ENCODE measurements at regions not wholly inside any gene's neighbourhood (a gene's known extent, or its start where the extent isn't known, plus 50 kb on each side); places are given as distances from the start of the nearest gene placed in this dataset.

DNA sequence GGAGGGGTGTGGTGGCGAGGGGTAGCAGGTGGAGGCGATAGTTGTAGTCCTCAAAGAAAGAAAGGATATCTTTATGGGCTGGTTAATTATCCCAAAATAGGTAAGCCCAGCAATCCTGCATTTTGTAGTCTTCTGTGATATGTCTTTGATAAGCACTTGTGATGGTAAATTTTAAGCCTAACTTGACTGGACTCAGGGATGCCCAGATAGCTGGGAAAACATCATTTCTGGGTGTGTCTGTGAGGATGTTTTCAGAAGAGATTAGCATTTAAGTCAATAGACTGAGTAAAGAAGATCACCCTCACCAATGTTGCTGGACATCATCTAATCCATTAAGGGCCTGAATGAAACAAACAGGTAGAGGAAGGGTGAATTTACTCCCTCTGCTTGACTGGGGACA, 124.8 kb upstream of the RIPOR2 start:
- H3K18ac ChIP-seq (ENCODE audit: extremely low read depth, low read length) = no peak overlapping the region
- no peaks in the 10 kb centered on the region for H3K79me2 ChIP-seq (ENCODE audit: control insufficient read depth in 1 of 2, insufficient read depth in 2 of 2, low read length in 2 of 2)
- no peak for DNase-seq (ENCODE audit: low read depth in 1 of 2, low spot score in 2 of 2)
- no peak overlapping the region for H2AFZ ChIP-seq (ENCODE audit: low read length)
- peaks cover 4 to 15% (median 9%) of the 10 kb centered on the region in 4 experiments; a peak in 6 of 7 replicates for H3K4me1 ChIP-seq (replicated peaks in 1 of 4; ENCODE audit: control insufficient read depth in 3 of 4, insufficient read depth in 4 of 4, low read length in 3 of 4)
- no peak overlapping the region; the same call in 1 of the 2 replicates for H2BK12ac ChIP-seq (ENCODE audit: low read depth, low read length)
- H3K4me3 ChIP-seq (ENCODE audit: extremely low read depth in 1 of 4, insufficient read depth in 2 of 4, low read depth in 3 of 4, low read length in 4 of 4) = no peak overlapping the region
- no peak overlapping the region for H3K23ac ChIP-seq (ENCODE audit: insufficient read length)
- H2BK20ac ChIP-seq (ENCODE audit: low read length) = no peak overlapping the region
- H4K91ac ChIP-seq (replicated peaks; ENCODE audit: insufficient read length, low read length) = peak overlapping the region; percentile 39
- no peak overlapping the region for H3K9ac ChIP-seq (replicated peaks in 1 of 4; ENCODE audit: extremely low read depth in 1 of 4, low read depth in 3 of 4, low read length in 3 of 4)
- no peaks in the 10 kb centered on the region for H3K27me3 ChIP-seq (replicated peaks in 1 of 4; ENCODE audit: control insufficient read depth in 3 of 4, extremely low read depth in 1 of 4, insufficient read depth in 3 of 4, low read length in 3 of 4)
- peak overlapping the region; percentile 4; the same call in 1 of the 2 replicates for H2BK5ac ChIP-seq (ENCODE audit: low read depth, low read length)
- H3K14ac ChIP-seq (ENCODE audit: insufficient read length) = no peak overlapping the region
- no peaks in the 10 kb centered on the region for H3K9me3 ChIP-seq (ENCODE audit: insufficient read depth in 2 of 2, low read depth in 1 of 2, low read length in 1 of 2)
- ChIA-PET CTCF (ENCODE audit: partially characterized antibody) (interaction anchor here (0.8 to 2.4 kb wide), 6 partner anchors 8 to 205 kb away, joined by 3 to 6 read pairs (median 4); no protein-coding TSS in a partner anchor), POLR2A (ENCODE audit: partially characterized antibody) (interaction anchor here (1.6 kb wide), 1 partner anchor 21 kb away, joined by 4 read pairs; no protein-coding TSS in a partner anchor)
- no peak overlapping the region for H3K56ac ChIP-seq (replicated peaks; ENCODE audit: insufficient read length, low read depth, low read length)
- no peaks in the 10 kb centered on the region for H3K36me3 ChIP-seq (ENCODE audit: control insufficient read depth in 2 of 4, insufficient read depth in 4 of 4, low read length in 3 of 4)
- no peaks in the 10 kb centered on the region for H3K23me2 ChIP-seq (ENCODE audit: low read depth, low read length)
- no peak overlapping the region for H2BK15ac ChIP-seq (ENCODE audit: low read length)
- H4K5ac ChIP-seq (ENCODE audit: insufficient read length, low read depth, low read length) = no peak overlapping the region
- H3K4me2 ChIP-seq (ENCODE audit: insufficient read depth in 1 of 2, low read depth in 2 of 2, low read length in 2 of 2) = no peak overlapping the region
- no peak overlapping the region for H4K8ac ChIP-seq (ENCODE audit: extremely low read depth, insufficient read depth, low read length)
- no peaks in the 10 kb centered on the region for H4K20me1 ChIP-seq (replicated peaks in 1 of 2; ENCODE audit: control insufficient read depth in 1 of 2, insufficient read depth in 2 of 2, low read length in 2 of 2)
- H3K4ac ChIP-seq (replicated peaks; ENCODE audit: insufficient read length, low read depth, low read length) = no peak overlapping the region
- no peak for FAIRE-seq
- H3K27ac ChIP-seq (ENCODE audit: low read depth, low read length) = no peak overlapping the region
- H2AK5ac ChIP-seq (ENCODE audit: low read depth, low read length) = no peak overlapping the region
- no peaks in the 10 kb centered on the region for H3K79me1 ChIP-seq (ENCODE audit: low read depth, low read length)
- WGBS, 2 experiments (ENCODE audit: extremely low coverage in 1 of 2, insufficient coverage in 1 of 2, insufficient read length in 1 of 2, insufficient replicate concordance in 2 of 2, low coverage in 1 of 2, low lambda C conversion rate in 2 of 2, missing lambda C conversion rate in 1 of 2) = 100% methylated on average over 2 of the region's 2 CpGs
- H2BK120ac ChIP-seq (replicated peaks; ENCODE audit: low read depth, low read length) = peak overlapping the region; percentile 78
- no peak for TF ChIP-seq KDM5A (IDR thresholded peaks at IDR 0.05; ENCODE audit: low read length)
- TF ChIP-seq EP300 (IDR thresholded peaks at IDR 0.05; ENCODE audit: borderline replicate concordance in 1 of 2, low read depth in 2 of 2, low read length in 2 of 2) = no peak

All from H1 (cell line).